HG03457 (cell line): ENCODE measurements at regions not wholly inside any gene's neighbourhood (a gene's known extent, or its start where the extent isn't known, plus 50 kb on each side); places are given as distances from the start of the nearest gene placed in this dataset.
"Not testable (repeated sequence)": the region's sequence is repeated elsewhere in the genome, so short reads cannot be mapped to it uniquely, and the experiment has no call there.

ENCODE experiments used
- ATAC-seq: cut with Tn5 transposase; IDR thresholded peaks from one replicate; pipeline ENCODE4 v1.9.1; 2021; ENCODE audit warnings: moderate number of reproducible peaks; ENCODE audit not compliant: unreplicated experiment

DNA sequence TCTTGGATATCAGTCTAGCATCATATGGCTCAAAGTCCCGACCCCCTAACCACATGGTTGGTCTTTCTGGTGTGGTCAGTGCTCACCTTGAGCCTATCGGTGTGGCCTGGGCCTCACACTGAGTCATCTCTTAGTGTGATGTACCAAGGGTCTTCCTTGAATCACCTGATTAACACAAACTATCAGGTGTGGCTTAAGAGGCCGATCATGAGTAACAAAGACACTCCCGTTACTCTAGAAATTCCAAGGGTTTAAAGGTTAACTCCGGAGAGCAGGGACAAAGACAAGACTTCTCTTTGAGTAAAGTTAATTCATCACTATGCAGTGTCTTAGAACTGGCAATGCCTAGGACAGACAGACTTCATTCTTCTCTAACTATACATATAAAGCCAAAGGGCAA is 52.3 kb upstream of the ARMC3 start:
- ATAC-seq = no peak

- no peak for ATAC-seq
Observed at GRCh38 chr10:22874189-22874854, 53.5 kb upstream of the ARMC3 start.

GRCh38 chr10:22856444-22857074 is 71.3 kb upstream of the ARMC3 start:
- ATAC-seq = peak; percentile 89

DNA sequence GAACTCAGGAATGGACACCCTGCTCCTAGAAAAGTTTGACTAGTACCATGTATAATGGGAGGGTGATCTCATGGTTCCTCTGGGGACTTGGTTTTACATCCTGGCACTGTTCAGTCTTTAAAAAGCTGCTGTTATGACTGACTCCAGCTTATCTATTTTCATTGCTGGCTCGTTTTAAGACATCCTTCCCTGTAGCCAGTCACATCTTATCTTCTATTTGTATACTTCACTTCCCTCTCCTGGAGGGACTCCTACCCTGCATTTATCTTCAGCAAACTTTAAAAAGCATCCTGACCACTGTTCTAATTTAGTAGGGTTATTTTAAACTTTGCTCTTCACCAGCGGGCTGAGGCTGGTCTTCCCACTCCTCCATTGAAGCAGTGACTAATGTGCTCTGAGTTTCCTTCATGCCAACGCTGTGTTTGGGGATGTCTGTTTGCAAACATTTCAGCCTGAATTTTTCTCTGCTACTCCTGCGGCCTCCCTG is 72.9 kb upstream of the ARMC3 start:
- no peak for ATAC-seq

- no peak for ATAC-seq
Observed at GRCh38 chr10:22853906-22854447, 73.9 kb upstream of the ARMC3 start.

DNA sequence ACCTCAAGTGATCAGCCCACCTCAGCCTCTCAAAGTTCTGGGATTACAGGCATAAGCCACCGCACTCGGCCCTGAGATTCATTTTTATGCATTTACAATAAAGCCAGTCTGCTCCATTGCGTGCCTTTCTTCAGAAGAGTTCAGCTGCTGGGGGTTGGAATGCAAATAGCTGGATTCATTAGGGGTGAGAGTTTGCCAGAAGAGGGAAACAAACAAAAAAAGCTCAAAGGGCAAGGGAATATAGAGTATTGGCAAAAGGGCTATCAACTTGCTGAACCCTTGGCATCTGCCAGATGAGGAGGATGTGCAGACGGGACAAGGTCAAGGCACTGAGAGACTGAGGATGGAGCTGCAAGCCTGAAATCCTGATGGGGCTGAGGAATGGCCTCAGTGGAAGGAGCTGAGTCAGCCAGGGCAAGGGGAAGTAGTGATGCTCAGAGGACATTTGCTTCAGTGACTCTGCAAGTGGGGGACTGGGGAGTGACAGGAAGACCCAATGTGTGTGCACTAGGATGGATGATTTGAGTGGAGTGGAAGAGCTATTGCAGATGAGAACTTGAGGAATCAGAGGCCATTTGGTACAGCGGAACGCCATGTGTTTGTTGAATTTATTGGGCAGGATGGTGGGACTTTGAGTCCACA is 75.0 kb upstream of the ARMC3 start:
- no peak for ATAC-seq

DNA sequence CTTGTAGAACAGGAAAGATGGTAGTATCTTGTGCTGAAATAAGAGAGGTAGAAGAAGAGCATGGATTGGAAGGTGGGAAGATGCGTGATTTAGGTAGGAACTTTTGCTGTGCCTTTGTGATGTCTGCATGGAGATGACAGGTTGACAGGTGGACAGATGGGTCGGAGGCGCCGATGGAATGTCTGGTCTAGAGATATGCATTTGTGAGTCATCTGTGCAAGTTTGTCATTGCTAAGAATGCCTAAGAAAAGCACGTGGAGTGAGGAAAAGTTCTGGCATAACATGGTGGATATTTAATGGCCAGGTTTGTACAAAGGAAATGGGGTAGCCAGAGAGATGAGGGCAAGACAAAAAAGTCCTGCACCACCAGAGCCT is 76.0 kb upstream of the ARMC3 start:
- ATAC-seq = no peak

- ATAC-seq = no peak
Observed at GRCh38 chr10:22850541-22850940, 77.3 kb upstream of the ARMC3 start.

DNA sequence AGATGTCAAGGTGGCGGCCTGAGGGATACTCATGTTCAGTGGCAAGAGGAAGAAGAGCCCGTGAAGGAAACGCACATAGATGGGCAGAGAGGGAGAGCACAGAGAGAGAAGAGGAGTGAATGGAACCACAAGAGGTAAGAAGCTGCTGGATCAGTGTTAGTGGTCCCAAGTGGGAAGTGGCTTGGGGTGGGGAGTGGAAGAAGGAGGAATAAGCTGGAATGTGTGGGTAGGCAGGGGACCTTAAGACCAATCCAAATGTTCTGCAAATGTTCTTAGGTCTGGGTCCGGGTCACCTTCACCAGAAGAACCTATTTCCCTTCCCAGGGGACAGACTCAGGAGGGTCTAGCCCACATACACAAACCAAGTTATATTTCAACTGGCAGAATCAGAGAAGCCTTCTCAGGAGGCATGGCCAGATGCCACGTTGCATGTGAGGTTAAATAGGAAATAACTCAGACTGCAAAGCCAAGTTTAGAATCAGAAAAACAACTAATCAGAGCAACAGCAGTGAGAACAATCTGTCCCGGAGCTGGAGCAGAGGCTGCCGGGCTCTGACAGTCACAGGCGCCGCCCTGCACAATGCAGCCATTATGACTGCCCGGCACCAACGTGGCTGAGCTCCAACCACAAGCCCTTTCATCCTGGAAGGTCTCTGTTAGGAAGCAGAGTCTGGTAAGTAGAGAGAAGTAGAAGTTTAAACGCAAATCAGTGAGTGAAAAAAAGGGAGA is 78.6 kb upstream of the ARMC3 start:
- ATAC-seq = no peak

GRCh38 chr10:22848509-22848908 is 79.3 kb upstream of the ARMC3 start:
- ATAC-seq = no peak

DNA sequence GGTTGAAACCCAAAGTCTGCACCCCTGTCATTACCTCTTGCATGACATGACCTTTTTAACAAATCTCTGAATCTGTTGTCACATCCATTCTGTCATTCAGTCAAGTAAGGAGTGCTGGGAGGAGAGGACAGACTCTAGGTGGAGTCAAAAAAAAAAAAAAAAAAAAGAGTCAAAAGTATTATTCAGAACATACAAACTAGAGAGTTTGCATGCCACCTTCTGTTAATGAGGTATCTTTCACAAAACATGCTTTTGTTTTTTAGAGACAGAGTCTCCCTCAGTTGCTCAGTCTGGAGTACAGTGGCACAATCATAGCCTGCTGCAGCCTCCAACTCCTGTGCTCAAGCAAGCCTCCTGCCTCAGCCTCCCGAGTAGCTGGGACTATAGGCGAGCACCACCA is 81.6 kb upstream of the ARMC3 start:
- no peak for ATAC-seq

DNA sequence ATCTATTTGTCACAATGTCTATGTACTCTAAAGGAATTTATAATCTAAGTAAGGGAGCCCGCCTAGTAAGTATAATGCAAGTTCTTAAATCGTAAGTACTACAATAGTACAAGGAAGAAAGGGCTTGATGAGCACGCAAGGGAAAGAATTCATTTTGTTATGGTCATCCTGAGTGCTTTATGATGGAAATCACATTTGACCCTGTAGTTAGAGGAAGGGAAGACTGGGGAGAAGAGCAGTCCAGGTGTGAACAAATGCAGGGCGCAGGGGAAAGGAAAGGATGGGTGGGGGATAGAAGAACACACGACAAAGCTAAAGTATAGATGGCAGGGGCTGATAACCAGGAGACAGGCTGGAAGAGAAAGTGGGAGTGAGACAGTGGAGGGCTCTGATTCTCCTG is 88.2 kb upstream of the ARMC3 start:
- no peak for ATAC-seq

- no peak for ATAC-seq
Observed at GRCh38 chr10:22837771-22838170, 90.1 kb upstream of the ARMC3 start.

DNA sequence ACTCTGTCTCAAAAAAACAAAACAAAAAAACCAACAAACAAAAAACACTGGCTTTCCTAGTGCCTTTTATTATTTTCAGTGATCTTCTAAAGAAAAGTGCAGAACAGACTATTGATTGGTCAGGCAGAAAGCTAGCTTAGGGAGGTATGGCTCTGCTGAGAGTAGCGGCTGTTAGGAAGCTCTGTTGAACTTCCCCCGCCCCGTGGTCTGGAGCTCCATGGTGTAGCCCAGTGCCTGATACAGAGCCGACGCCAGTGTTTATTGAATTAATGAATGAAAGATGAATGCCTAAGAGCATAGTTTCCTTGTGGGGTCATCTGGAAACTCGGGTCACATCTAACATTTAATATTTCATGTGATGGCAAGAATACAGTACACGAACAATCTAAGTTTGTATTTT is 90.5 kb upstream of the ARMC3 start:
- no peak for ATAC-seq

- ATAC-seq = no peak
Observed at GRCh38 chr10:22834471-22834870, 93.4 kb upstream of the ARMC3 start.

DNA sequence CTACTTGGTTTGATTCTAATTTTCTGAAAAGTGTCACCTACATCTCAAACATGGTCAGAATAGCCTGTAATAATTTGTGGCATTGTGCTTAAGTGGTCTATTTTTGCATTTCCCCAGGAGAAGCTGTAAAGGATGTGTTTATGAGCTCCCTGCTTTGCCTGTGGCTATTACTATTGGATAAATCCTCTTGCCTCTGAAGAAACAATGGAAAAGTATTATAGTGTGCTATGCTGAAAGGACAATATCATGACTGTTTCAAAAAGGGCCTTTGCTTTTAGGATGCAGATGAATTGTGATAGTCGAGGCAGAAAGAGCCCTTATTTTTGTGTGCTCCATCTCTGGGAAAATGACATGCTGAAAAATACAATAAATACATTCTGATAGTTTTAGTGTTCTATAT is 94.1 kb upstream of the ARMC3 start:
- ATAC-seq = no peak

DNA sequence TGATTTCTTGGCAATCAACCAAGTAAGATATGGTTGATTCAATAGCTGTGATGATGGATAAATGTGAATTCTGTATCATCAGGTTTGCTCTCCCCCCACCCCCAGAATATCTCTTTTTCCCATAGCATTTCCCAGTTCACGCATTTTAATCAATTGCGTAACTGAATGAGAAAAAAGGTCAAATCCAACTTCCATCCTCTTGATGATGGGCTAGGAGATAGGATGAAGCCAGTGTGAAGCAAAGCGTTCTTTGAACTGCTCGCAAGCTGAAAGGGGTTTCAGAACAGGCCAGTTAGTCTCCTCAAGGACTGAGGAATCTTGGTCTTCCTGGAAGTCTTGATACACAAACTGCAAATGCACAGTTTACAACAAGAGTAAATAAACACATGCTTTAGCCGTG is 94.5 kb upstream of the ARMC3 start:
- no peak for ATAC-seq

GRCh38 chr10:22832851-22833250 is 95.0 kb upstream of the ARMC3 start:
- ATAC-seq = no peak

DNA sequence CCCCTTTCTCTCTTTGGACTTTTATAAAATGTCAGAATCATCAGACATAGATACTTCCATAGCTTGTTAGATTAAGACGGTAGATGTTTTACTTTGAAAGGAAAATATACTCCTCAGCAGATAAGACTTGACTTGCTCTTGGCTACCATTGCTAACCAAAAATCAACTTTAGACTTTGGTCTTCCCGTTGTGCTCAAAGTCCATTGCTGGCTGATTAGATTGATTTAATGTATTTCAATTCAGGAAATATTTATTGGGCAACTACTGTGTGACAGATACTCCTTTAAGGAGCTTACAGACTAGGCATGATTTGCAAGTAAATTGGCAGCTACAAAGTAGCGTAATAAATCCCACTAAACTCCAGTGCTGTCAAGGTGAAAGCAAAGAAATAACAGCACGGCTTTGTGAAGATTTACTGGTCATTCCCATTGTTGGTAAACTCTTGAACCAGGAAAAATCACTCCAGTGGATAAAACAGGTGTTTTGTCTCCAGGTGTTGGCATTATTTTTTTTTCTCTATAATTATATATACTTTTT is 95.7 kb upstream of the ARMC3 start:
- ATAC-seq = no peak

DNA sequence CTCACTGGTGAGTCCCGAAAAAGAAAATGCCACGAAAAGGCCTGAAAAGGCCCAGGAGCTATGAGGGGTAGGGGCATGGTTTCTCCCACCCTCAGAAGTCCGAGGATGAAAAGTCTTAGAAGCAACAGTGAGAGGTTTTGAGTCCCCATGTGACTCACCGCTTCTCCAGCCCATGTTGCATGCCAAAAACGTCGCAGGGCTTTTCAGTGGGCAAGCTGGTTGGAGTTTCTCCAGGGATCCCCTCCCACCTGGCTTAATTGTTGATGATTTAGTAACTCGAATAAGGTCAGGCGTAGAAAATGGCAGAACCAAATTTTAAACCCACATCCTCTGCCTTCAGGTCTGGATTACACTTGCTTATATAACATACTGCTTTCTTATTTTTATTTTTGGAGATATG is 96.3 kb upstream of the ARMC3 start:
- ATAC-seq = no peak

- ATAC-seq = not testable (repeated sequence)
Observed at GRCh38 chr10:22828712-22829111, 99.1 kb upstream of the ARMC3 start.
